ENCODE measurements at regions not wholly inside any gene's neighbourhood (a gene's known extent, or its start where the extent isn't known, plus 50 kb on each side); places are given as distances from the start of the nearest gene placed in this dataset.

GRCh38 chr4:43898836-43899235, 549.8 kb downstream of the KCTD8 start:
- FAIRE-seq (no peak), DNase-seq (ENCODE audit: low read depth, low spot score) (no peak)
- H3K9ac ChIP-seq (ENCODE audit: control insufficient read depth, extremely low read depth, insufficient read depth, low read length), result no peak overlapping the region
- no peaks in the 10 kb centered on the region for H3K4me1 ChIP-seq (ENCODE audit: control insufficient read depth, extremely low read depth, insufficient read depth, low read length)
- no peaks in the 10 kb centered on the region for H3K36me3 ChIP-seq (ENCODE audit: control insufficient read depth in 2 of 2, extremely low read depth in 1 of 2, insufficient read depth in 2 of 2, low read length in 2 of 2)
- no peak overlapping the region for H2AFZ ChIP-seq (ENCODE audit: control insufficient read depth, low read length)
- no peak overlapping the region for H3K27ac ChIP-seq (ENCODE audit: control insufficient read depth, insufficient read depth, low read length)
- H3K4me2 ChIP-seq (ENCODE audit: control insufficient read depth, extremely low read depth, insufficient read depth, low read depth, low read length), result no peak overlapping the region
- no peak overlapping the region for H3K4me3 ChIP-seq (ENCODE audit: control insufficient read depth in 2 of 3, extremely low read depth in 1 of 3, insufficient read depth in 2 of 3, low read depth in 1 of 3, low read length in 3 of 3)
- no peaks in the 10 kb centered on the region for H3K9me1 ChIP-seq (ENCODE audit: control insufficient read depth, extremely low read depth, insufficient read depth, low read length)
- no peaks in the 10 kb centered on the region for H3K27me3 ChIP-seq (ENCODE audit: control insufficient read depth, extremely low read depth, insufficient read depth, low read length)
- no peaks in the 10 kb centered on the region for H3K79me2 ChIP-seq (ENCODE audit: control insufficient read depth, insufficient read depth, low read length)
- no peaks in the 10 kb centered on the region for H3K9me3 ChIP-seq (ENCODE audit: control insufficient read depth, low read depth, low read length)
- H4K20me1 ChIP-seq (ENCODE audit: control insufficient read depth, extremely low read depth, insufficient read depth, low read length), result no peaks in the 10 kb centered on the region
- TF ChIP-seq EZH2 (IDR thresholded peaks at IDR 0.05; ENCODE audit: low read length) (no peak), CTCF (optimal IDR thresholded peaks at IDR 0.05 in 1 of 3, IDR thresholded peaks at IDR 0.05 in 1 of 3, conservative IDR thresholded peaks at IDR 0.05 in 1 of 3; ENCODE audit: extremely low read depth in 1 of 3, insufficient read depth in 2 of 3, low read length in 3 of 3) (no peak)
- dilution Hi-C loops (cut with MboI; ENCODE audit: extremely low pct_ligation_motif_present, low sequenced_read_pairs), result no loop called here

GRCh38 chr4:43903456-43903855, 545.2 kb downstream of the KCTD8 start:
- Histone ChIP-seq H3K9me3 (ENCODE audit: control insufficient read depth, low read depth, low read length) (no peaks in the 10 kb centered on the region), H3K9ac (ENCODE audit: control insufficient read depth, extremely low read depth, insufficient read depth, low read length) (no peak overlapping the region), H3K4me2 (ENCODE audit: control insufficient read depth, extremely low read depth, insufficient read depth, low read depth, low read length) (no peak overlapping the region), H3K36me3 (ENCODE audit: control insufficient read depth in 2 of 2, extremely low read depth in 1 of 2, insufficient read depth in 2 of 2, low read length in 2 of 2) (no peaks in the 10 kb centered on the region), H3K27me3 (ENCODE audit: control insufficient read depth, extremely low read depth, insufficient read depth, low read length) (no peaks in the 10 kb centered on the region), H3K4me3 (ENCODE audit: control insufficient read depth in 2 of 3, extremely low read depth in 1 of 3, insufficient read depth in 2 of 3, low read depth in 1 of 3, low read length in 3 of 3) (no peak overlapping the region), H3K4me1 (ENCODE audit: control insufficient read depth, extremely low read depth, insufficient read depth, low read length) (no peaks in the 10 kb centered on the region), H3K9me1 (ENCODE audit: control insufficient read depth, extremely low read depth, insufficient read depth, low read length) (no peaks in the 10 kb centered on the region), H4K20me1 (ENCODE audit: control insufficient read depth, extremely low read depth, insufficient read depth, low read length) (no peaks in the 10 kb centered on the region), H2AFZ (ENCODE audit: control insufficient read depth, low read length) (no peak overlapping the region), H3K27ac (ENCODE audit: control insufficient read depth, insufficient read depth, low read length) (no peak overlapping the region), H3K79me2 (ENCODE audit: control insufficient read depth, insufficient read depth, low read length) (no peaks in the 10 kb centered on the region)
- dilution Hi-C loops (cut with MboI; ENCODE audit: extremely low pct_ligation_motif_present, low sequenced_read_pairs), result no loop called here
- no peak for TF ChIP-seq EZH2 (IDR thresholded peaks at IDR 0.05; ENCODE audit: low read length)
- DNase-seq (ENCODE audit: low read depth, low spot score), result no peak
- FAIRE-seq, result no peak

- H3K79me2 ChIP-seq (ENCODE audit: control insufficient read depth, insufficient read depth, low read length), result no peaks in the 10 kb centered on the region
- no peaks in the 10 kb centered on the region for H4K20me1 ChIP-seq (ENCODE audit: control insufficient read depth, extremely low read depth, insufficient read depth, low read length)
- H3K27ac ChIP-seq (ENCODE audit: control insufficient read depth, insufficient read depth, low read length), result no peak overlapping the region
- no peaks in the 10 kb centered on the region for H3K9me3 ChIP-seq (ENCODE audit: control insufficient read depth, low read depth, low read length)
- no peak overlapping the region for H3K9ac ChIP-seq (ENCODE audit: control insufficient read depth, extremely low read depth, insufficient read depth, low read length)
- no peaks in the 10 kb centered on the region for H3K4me1 ChIP-seq (ENCODE audit: control insufficient read depth, extremely low read depth, insufficient read depth, low read length)
- H3K4me2 ChIP-seq (ENCODE audit: control insufficient read depth, extremely low read depth, insufficient read depth, low read depth, low read length), result no peak overlapping the region
- no peak overlapping the region for H2AFZ ChIP-seq (ENCODE audit: control insufficient read depth, low read length)
- DNase-seq (ENCODE audit: low read depth, low spot score) (no peak), FAIRE-seq (no peak)
- TF ChIP-seq EZH2 (IDR thresholded peaks at IDR 0.05; ENCODE audit: low read length) (no peak), CTCF (optimal IDR thresholded peaks at IDR 0.05 in 1 of 3, IDR thresholded peaks at IDR 0.05 in 1 of 3, conservative IDR thresholded peaks at IDR 0.05 in 1 of 3; ENCODE audit: extremely low read depth in 1 of 3, insufficient read depth in 2 of 3, low read length in 3 of 3) (no peak)
- dilution Hi-C loops (cut with MboI; ENCODE audit: extremely low pct_ligation_motif_present, low sequenced_read_pairs), result no loop called here
- H3K36me3 ChIP-seq (ENCODE audit: control insufficient read depth in 2 of 2, extremely low read depth in 1 of 2, insufficient read depth in 2 of 2, low read length in 2 of 2), result no peaks in the 10 kb centered on the region
- no peak overlapping the region for H3K4me3 ChIP-seq (ENCODE audit: control insufficient read depth in 2 of 3, extremely low read depth in 1 of 3, insufficient read depth in 2 of 3, low read depth in 1 of 3, low read length in 3 of 3)
- H3K27me3 ChIP-seq (ENCODE audit: control insufficient read depth, extremely low read depth, insufficient read depth, low read length), result no peaks in the 10 kb centered on the region
- H3K9me1 ChIP-seq (ENCODE audit: control insufficient read depth, extremely low read depth, insufficient read depth, low read length), result no peaks in the 10 kb centered on the region
Measured at GRCh38 chr4:43918377-43918776, 530.2 kb downstream of the KCTD8 start.

All from keratinocyte (primary cell).